ENCODE measurements at regions not wholly inside any gene's neighbourhood (a gene's known extent, or its start where the extent isn't known, plus 50 kb on each side); places are given as distances from the start of the nearest gene placed in this dataset.

DNA sequence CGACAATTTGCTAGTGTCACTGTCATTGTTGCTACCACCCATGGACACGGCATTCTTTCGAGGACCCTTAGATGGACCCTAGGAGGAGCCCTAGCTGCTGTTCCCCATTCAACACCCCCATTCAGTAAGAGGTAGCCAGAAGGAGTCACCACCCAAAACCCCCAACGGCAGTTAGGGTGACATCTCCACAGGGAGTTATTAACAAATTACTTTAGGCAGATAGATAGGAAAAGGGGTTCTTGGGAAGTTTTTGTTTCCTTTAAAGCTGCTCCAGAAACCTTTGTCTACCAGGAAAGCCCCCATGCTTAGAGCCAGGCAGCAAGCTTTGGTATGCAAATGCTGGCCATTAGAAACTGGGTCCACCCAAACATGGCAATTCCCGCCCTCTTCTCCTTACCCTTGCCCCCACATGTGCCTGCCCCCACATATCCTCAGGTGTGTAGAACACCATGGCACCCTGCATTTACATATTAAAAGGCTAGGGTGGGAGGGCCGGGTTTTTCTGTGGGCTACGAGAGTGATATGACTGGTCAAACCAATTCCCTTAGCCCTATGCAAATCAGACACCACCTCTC, 190.9 kb downstream of the SLITRK6 start:
- ChIA-PET POLR2A (no interaction called here), CTCF (no interaction called here)
- Mint-ChIP-seq H3K9me3 (peaks cover 11% of the 10 kb centered on the region), H3K4me3 (no peak overlapping the region), H3K27me3 (no peaks in the 10 kb centered on the region), H3K36me3 (ENCODE audit: low read depth) (no peaks in the 10 kb centered on the region), H3K27ac (no peak overlapping the region), H3K4me1 (no peaks in the 10 kb centered on the region)
- no peak for ATAC-seq (ENCODE audit: low read depth)
- no peak for DNase-seq
- intact Hi-C loops (cut with micrococcal nuclease): no loop called here
- TF ChIP-seq, protein P1, sequence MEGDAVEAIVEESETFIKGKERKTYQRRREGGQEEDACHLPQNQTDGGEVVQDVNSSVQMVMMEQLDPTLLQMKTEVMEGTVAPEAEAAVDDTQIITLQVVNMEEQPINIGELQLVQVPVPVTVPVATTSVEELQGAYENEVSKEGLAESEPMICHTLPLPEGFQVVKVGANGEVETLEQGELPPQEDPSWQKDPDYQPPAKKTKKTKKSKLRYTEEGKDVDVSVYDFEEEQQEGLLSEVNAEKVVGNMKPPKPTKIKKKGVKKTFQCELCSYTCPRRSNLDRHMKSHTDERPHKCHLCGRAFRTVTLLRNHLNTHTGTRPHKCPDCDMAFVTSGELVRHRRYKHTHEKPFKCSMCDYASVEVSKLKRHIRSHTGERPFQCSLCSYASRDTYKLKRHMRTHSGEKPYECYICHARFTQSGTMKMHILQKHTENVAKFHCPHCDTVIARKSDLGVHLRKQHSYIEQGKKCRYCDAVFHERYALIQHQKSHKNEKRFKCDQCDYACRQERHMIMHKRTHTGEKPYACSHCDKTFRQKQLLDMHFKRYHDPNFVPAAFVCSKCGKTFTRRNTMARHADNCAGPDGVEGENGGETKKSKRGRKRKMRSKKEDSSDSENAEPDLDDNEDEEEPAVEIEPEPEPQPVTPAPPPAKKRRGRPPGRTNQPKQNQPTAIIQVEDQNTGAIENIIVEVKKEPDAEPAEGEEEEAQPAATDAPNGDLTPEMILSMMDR (IDR thresholded peaks at IDR 0.05): no peak

DNA sequence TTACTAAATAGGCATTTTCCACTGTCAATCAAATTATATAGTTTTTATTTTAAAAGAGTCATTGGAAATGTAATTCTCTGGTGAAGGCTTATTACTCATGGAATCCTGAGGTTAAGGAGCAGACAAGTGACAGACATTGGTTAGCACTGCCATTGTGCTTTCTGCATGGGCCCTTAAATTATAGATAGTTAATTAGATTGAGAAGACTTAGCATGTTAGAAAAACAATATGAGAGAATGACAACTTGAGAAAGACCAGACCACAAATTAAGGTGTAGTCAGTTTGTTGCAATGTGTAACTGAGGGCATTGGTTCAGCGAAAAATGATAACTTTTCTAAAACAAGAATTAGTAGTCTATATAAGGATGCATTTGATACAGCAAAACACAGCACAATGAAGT, 195.5 kb downstream of the SLITRK6 start:
- POLR2A ChIA-PET: no interaction called here
- peaks cover 11% of the 10 kb centered on the region for H3K9me3 Mint-ChIP-seq
- H3K36me3 Mint-ChIP-seq (ENCODE audit: low read depth): no peaks in the 10 kb centered on the region
- CTCF ChIA-PET: no interaction called here
- no peaks in the 10 kb centered on the region for H3K27me3 Mint-ChIP-seq
- ATAC-seq (ENCODE audit: low read depth) (no peak), DNase-seq (no peak)
- H3K27ac Mint-ChIP-seq: no peak overlapping the region
- no peaks in the 10 kb centered on the region for H3K4me1 Mint-ChIP-seq
- intact Hi-C loops (cut with micrococcal nuclease): no loop called here
- H3K4me3 Mint-ChIP-seq: no peak overlapping the region
- TF ChIP-seq, protein P1 (IDR thresholded peaks at IDR 0.05): no peak

DNA sequence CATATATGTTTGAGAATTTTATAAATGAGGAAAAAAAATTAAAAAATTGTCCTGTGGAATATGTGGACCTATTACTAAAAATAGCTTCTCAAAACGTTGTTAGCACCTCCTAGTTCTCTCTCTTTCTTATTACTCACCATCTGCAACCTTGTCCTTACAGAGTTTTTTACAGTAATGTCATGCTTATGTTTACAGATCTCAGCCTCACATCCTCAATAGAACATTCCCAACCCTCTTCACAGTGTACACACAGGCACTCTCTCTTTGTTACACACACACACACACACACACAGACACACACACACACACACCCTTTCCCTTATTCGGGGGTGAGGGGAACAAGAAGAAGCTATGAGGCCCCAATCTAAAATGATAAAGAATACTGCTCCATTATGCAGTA, 197.7 kb downstream of the SLITRK6 start:
- H3K27me3 Mint-ChIP-seq: no peaks in the 10 kb centered on the region
- no peaks in the 10 kb centered on the region for H3K4me1 Mint-ChIP-seq
- POLR2A ChIA-PET: no interaction called here
- DNase-seq: no peak
- peaks cover 4% of the 10 kb centered on the region for H3K9me3 Mint-ChIP-seq
- intact Hi-C loops (cut with micrococcal nuclease): no loop called here
- CTCF ChIA-PET: no interaction called here
- TF ChIP-seq, protein P1 (IDR thresholded peaks at IDR 0.05): no peak
- no peak for ATAC-seq (ENCODE audit: low read depth)
- no peaks in the 10 kb centered on the region for H3K36me3 Mint-ChIP-seq (ENCODE audit: low read depth)
- no peak overlapping the region for H3K27ac Mint-ChIP-seq
- no peak overlapping the region for H3K4me3 Mint-ChIP-seq

DNA sequence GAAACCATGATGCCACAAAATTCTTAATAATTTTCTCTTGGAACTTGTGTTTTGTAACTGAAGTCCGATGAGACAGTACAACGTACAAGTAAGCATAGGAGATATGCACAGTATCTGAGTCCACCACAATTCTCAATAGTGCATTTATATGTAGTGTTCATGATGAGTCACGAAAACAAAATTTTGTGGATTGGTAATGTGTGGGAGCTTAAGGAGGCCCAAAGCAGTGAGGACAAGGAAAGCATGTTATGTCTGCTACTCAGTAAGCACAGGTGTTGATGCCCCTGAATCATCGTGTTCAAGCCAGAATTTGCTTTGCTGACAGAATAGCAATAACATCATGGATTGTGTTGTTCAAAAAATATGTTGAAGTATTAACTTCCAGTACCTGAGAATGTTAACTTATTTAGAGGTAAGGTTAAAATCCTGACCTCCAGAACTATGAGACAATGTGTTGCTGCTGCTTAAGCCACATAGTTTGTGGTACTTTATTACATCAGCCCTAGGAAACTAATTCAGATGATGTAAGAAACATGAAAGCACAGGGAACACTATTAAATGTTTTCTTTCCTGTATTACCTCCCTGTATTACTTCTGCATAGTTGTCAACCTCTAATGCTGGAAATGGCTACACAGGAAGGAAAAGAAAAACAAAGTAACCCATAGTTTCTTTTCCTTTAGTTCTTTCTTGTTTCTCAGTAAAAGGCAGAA, 201.3 kb downstream of the SLITRK6 start:
- ChIA-PET CTCF (no interaction called here), POLR2A (no interaction called here)
- Mint-ChIP-seq H3K9me3 (peaks cover 3% of the 10 kb centered on the region), H3K27ac (no peak overlapping the region), H3K4me1 (no peaks in the 10 kb centered on the region), H3K4me3 (no peak overlapping the region), H3K36me3 (ENCODE audit: low read depth) (no peaks in the 10 kb centered on the region), H3K27me3 (no peaks in the 10 kb centered on the region)
- no peak for DNase-seq
- intact Hi-C loops (cut with micrococcal nuclease): no loop called here
- ATAC-seq (ENCODE audit: low read depth): no peak
- TF ChIP-seq, protein P1 (IDR thresholded peaks at IDR 0.05): no peak

DNA sequence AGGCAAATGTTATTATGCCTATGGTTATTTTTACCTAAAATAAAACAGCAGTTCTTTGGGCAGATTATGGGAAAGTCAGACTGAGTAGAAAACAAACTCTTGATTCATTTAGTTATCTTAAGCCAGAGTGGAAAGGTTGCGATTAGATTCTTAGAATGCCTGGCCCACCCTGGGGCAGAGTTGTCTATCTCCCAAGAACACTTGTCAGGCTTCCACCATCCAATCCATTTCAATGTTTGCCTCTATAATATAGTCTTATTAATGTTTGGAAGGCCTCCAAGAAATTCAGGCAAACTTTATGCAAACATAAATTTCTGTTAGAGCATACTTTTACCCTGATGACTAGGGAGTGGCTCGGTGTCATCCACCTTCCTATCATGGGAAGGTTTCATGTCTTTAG, 207.0 kb downstream of the SLITRK6 start:
- H3K36me3 Mint-ChIP-seq (ENCODE audit: low read depth): no peaks in the 10 kb centered on the region
- DNase-seq: no peak
- POLR2A ChIA-PET: no interaction called here
- no peak for ATAC-seq (ENCODE audit: low read depth)
- peaks cover 7% of the 10 kb centered on the region for H3K9me3 Mint-ChIP-seq
- H3K4me1 Mint-ChIP-seq: no peaks in the 10 kb centered on the region
- intact Hi-C loops (cut with micrococcal nuclease): no loop called here
- H3K27me3 Mint-ChIP-seq: no peaks in the 10 kb centered on the region
- TF ChIP-seq, protein P1 (IDR thresholded peaks at IDR 0.05): no peak
- no peak overlapping the region for H3K27ac Mint-ChIP-seq
- no peak overlapping the region for H3K4me3 Mint-ChIP-seq
- CTCF ChIA-PET: no interaction called here

Data from activated B cell treated with CpG ODN at 0.5 μM for 24 hours (primary cell).